ENCODE measurements at regions not wholly inside any gene's neighbourhood (a gene's known extent, or its start where the extent isn't known, plus 50 kb on each side); places are given as distances from the start of the nearest gene placed in this dataset.
"Not testable (repeated sequence)": the region's sequence is repeated elsewhere in the genome, so short reads cannot be mapped to it uniquely, and the experiment has no call there.

DNA sequence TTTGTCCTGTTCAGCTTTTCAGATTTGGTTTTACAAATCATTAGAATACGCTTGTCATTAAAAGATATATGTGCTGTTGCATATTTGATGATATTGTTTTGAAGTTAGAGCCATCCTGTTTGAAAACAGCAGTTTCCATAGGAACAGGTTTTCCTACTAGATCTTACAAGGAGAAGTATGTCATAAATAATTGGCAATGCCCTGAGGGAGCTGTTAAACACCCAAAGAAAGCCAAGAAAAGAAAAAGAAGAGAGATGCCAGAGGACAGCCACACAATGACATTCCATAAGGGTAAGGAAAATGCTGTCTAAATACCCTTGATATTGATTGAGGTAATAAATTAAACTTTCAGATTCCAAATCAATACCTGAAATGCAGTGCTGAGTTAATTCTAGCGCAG lies 392.2 kb upstream of the CRIM1 start:
- TF ChIP-seq GABPA (IDR thresholded peaks at IDR 0.05; ENCODE audit: low read depth) (no peak), SPI1 (IDR thresholded peaks at IDR 0.05; ENCODE audit: borderline replicate concordance, low read depth) (no peak), POLR2AphosphoS5 (IDR thresholded peaks at IDR 0.05; ENCODE audit: low read depth) (no peak)
- TF ChIP-seq, protein P1, sequence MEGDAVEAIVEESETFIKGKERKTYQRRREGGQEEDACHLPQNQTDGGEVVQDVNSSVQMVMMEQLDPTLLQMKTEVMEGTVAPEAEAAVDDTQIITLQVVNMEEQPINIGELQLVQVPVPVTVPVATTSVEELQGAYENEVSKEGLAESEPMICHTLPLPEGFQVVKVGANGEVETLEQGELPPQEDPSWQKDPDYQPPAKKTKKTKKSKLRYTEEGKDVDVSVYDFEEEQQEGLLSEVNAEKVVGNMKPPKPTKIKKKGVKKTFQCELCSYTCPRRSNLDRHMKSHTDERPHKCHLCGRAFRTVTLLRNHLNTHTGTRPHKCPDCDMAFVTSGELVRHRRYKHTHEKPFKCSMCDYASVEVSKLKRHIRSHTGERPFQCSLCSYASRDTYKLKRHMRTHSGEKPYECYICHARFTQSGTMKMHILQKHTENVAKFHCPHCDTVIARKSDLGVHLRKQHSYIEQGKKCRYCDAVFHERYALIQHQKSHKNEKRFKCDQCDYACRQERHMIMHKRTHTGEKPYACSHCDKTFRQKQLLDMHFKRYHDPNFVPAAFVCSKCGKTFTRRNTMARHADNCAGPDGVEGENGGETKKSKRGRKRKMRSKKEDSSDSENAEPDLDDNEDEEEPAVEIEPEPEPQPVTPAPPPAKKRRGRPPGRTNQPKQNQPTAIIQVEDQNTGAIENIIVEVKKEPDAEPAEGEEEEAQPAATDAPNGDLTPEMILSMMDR (IDR thresholded peaks at IDR 0.05; ENCODE audit: insufficient read depth, low read length): no peak
- TF ChIP-seq, protein P2, sequence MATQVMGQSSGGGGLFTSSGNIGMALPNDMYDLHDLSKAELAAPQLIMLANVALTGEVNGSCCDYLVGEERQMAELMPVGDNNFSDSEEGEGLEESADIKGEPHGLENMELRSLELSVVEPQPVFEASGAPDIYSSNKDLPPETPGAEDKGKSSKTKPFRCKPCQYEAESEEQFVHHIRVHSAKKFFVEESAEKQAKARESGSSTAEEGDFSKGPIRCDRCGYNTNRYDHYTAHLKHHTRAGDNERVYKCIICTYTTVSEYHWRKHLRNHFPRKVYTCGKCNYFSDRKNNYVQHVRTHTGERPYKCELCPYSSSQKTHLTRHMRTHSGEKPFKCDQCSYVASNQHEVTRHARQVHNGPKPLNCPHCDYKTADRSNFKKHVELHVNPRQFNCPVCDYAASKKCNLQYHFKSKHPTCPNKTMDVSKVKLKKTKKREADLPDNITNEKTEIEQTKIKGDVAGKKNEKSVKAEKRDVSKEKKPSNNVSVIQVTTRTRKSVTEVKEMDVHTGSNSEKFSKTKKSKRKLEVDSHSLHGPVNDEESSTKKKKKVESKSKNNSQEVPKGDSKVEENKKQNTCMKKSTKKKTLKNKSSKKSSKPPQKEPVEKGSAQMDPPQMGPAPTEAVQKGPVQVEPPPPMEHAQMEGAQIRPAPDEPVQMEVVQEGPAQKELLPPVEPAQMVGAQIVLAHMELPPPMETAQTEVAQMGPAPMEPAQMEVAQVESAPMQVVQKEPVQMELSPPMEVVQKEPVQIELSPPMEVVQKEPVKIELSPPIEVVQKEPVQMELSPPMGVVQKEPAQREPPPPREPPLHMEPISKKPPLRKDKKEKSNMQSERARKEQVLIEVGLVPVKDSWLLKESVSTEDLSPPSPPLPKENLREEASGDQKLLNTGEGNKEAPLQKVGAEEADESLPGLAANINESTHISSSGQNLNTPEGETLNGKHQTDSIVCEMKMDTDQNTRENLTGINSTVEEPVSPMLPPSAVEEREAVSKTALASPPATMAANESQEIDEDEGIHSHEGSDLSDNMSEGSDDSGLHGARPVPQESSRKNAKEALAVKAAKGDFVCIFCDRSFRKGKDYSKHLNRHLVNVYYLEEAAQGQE (IDR thresholded peaks at IDR 0.05; ENCODE audit: insufficient replicate concordance, low read depth): no peak
- DNase-seq (ENCODE audit: low read depth in 1 of 2, low spot score in 1 of 2): no peak
- no peak overlapping the region for H3K4me3 ChIP-seq (replicated peaks; ENCODE audit: insufficient read depth, low read length)
- H3K27me3 ChIP-seq (ENCODE audit: insufficient read depth, poor library complexity, severe bottlenecking): no peaks in the 10 kb centered on the region
- H3K27ac ChIP-seq (replicated peaks): no peak overlapping the region

DNA sequence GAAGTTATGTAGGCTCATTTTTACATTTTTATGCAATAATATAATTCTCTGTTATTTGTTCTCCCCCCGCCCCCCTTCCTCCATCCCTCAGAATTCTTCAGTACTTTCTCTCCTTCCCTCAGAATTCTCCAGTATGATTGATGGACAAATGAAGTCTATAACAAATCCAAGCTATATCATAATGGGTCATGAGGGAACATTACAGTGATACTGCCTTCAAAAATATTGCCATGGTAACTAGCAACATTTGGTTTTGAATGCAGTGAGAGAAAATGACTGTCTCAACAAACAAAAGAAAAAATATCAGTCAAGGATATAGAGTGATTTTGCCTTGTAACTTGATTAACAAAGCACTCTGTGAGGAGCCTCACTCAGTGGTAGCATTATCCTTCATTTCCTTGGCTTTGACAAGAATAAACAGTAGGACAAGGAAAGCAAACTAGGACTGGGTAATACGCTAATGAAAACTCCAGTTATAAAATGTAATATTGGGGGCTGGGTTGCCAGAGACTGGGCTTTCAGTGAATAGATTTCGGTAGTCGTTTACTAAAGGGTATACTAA lies 392.9 kb upstream of the CRIM1 start:
- Histone ChIP-seq H3K4me3 (replicated peaks; ENCODE audit: insufficient read depth, low read length) (no peak overlapping the region), H3K27me3 (ENCODE audit: insufficient read depth, poor library complexity, severe bottlenecking) (no peaks in the 10 kb centered on the region), H3K27ac (replicated peaks) (no peak overlapping the region)
- no peak for DNase-seq (ENCODE audit: low read depth in 1 of 2, low spot score in 1 of 2)
- TF ChIP-seq SPI1 (IDR thresholded peaks at IDR 0.05; ENCODE audit: borderline replicate concordance, low read depth): no peak
- TF ChIP-seq, protein P1 (IDR thresholded peaks at IDR 0.05; ENCODE audit: insufficient read depth, low read length): no peak
- TF ChIP-seq, protein P2 (IDR thresholded peaks at IDR 0.05; ENCODE audit: insufficient replicate concordance, low read depth): no peak
- no peak for TF ChIP-seq POLR2AphosphoS5 (IDR thresholded peaks at IDR 0.05; ENCODE audit: low read depth)
- no peak for TF ChIP-seq GABPA (IDR thresholded peaks at IDR 0.05; ENCODE audit: low read depth)

DNA sequence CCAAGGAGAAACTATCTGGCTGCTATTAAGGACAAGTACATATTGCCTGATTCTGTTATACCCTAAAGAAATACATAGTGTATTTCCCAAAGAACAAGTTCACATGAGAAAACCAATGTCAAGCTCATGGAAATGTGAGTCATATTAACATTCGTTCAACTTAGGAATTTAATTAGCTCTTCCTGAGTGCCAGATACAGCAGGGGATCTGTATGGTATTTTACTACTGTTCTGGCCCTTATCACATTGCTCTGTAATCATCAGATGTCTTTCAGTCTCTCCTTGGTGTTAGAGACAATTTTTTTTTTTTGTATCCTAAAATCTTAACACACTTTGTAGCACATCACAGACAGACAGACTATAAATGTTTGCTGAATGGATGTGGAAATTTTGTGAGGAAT lies 395.0 kb upstream of the CRIM1 start:
- H3K27ac ChIP-seq (replicated peaks): no peak overlapping the region
- no peaks in the 10 kb centered on the region for H3K27me3 ChIP-seq (ENCODE audit: insufficient read depth, poor library complexity, severe bottlenecking)
- no peak for DNase-seq (ENCODE audit: low read depth in 1 of 2, low spot score in 1 of 2)
- H3K4me3 ChIP-seq (replicated peaks; ENCODE audit: insufficient read depth, low read length): no peak overlapping the region
- TF ChIP-seq, protein P1 (IDR thresholded peaks at IDR 0.05; ENCODE audit: insufficient read depth, low read length): no peak
- no peak for TF ChIP-seq GABPA (IDR thresholded peaks at IDR 0.05; ENCODE audit: low read depth)
- TF ChIP-seq POLR2AphosphoS5 (IDR thresholded peaks at IDR 0.05; ENCODE audit: low read depth): no peak
- TF ChIP-seq SPI1 (IDR thresholded peaks at IDR 0.05; ENCODE audit: borderline replicate concordance, low read depth): no peak
- TF ChIP-seq, protein P2 (IDR thresholded peaks at IDR 0.05; ENCODE audit: insufficient replicate concordance, low read depth): no peak

DNA sequence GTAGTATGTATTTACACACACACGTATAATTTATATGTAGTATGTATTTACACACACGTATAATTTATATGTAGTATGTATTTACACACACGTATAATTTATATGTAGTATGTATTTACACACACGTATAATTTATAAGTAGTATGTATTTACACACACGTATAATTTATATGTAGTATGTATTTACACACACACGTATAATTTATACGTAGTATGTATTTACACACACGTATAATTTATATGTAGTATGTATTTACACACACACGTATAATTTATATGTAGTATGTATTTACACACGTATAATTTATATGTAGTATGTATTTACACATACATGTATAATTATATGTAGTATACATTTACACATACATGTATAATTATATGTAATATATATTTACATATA lies 398.5 kb upstream of the CRIM1 start:
- H3K27ac ChIP-seq (replicated peaks); DNase-seq (ENCODE audit: low read depth in 1 of 2, low spot score in 1 of 2); H3K27me3 ChIP-seq (ENCODE audit: insufficient read depth, poor library complexity, severe bottlenecking); H3K4me3 ChIP-seq (replicated peaks; ENCODE audit: insufficient read depth, low read length): not testable (repeated sequence)

Measured in HL-60 (cell line).